ENCODE measurements at regions not wholly inside any gene's neighbourhood (a gene's known extent, or its start where the extent isn't known, plus 50 kb on each side); places are given as distances from the start of the nearest gene placed in this dataset.

GRCh38 chr13:75124415-75124814 is 357.6 kb downstream of the TBC1D4 start:
- TF ChIP-seq, protein P1, sequence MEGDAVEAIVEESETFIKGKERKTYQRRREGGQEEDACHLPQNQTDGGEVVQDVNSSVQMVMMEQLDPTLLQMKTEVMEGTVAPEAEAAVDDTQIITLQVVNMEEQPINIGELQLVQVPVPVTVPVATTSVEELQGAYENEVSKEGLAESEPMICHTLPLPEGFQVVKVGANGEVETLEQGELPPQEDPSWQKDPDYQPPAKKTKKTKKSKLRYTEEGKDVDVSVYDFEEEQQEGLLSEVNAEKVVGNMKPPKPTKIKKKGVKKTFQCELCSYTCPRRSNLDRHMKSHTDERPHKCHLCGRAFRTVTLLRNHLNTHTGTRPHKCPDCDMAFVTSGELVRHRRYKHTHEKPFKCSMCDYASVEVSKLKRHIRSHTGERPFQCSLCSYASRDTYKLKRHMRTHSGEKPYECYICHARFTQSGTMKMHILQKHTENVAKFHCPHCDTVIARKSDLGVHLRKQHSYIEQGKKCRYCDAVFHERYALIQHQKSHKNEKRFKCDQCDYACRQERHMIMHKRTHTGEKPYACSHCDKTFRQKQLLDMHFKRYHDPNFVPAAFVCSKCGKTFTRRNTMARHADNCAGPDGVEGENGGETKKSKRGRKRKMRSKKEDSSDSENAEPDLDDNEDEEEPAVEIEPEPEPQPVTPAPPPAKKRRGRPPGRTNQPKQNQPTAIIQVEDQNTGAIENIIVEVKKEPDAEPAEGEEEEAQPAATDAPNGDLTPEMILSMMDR (conservative IDR thresholded peaks at IDR 0.05 in 1 of 2, IDR thresholded peaks at IDR 0.05 in 1 of 2; ENCODE audit: low read depth in 1 of 2, low read length in 2 of 2): no peak
- TF ChIP-seq EZH2 (IDR thresholded peaks at IDR 0.05; ENCODE audit: low read length, missing control alignments): no peak

All from fibroblast of lung (primary cell).